ENCODE measurements at regions not wholly inside any gene's neighbourhood (a gene's known extent, or its start where the extent isn't known, plus 50 kb on each side); places are given as distances from the start of the nearest gene placed in this dataset.

DNA sequence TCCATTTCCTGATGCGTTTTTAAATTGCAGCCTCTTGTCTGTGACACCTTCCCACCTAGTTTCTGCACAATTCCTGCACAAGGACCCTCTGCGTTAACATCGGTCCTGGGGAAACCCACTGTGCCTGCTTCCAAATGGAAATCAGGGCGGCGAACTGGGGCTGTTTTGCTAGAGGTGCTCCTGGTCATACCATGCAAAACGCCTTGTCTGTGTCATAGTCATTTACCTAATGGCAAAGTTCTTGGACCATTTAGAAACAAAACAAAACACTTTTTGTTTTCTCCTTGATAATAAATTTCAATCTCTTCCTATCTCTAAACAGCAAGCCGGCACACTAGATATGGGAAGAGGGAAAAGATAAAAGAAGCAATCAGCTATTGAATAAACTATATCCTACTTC, 206.9 kb upstream of the KLF14 start:
- no peaks in the 10 kb centered on the region for H3K36me3 ChIP-seq (ENCODE audit: control insufficient read depth, insufficient read depth, low read length)
- Mint-ChIP-seq H3K4me3 (ENCODE audit: unreplicated experiment) (peak overlapping the region; percentile 91), H3K27me3 (ENCODE audit: insufficient read depth, unreplicated experiment) (no peaks in the 10 kb centered on the region), H3K36me3 (ENCODE audit: insufficient read depth, unreplicated experiment) (no peaks in the 10 kb centered on the region), H3K4me1 (ENCODE audit: low read depth, unreplicated experiment) (peaks cover 16% of the 10 kb centered on the region), H3K9me3 (ENCODE audit: unreplicated experiment) (no peaks in the 10 kb centered on the region), H3K27ac (ENCODE audit: unreplicated experiment) (peak overlapping the region; percentile 96)
- POLR2A ChIA-PET, result interaction anchor here (1.2 to 1.4 kb wide), 2 partner anchors 29 to 41 kb away, joined by 5 to 7 read pairs; no protein-coding TSS in a partner anchor
- TF ChIP-seq, protein P1, sequence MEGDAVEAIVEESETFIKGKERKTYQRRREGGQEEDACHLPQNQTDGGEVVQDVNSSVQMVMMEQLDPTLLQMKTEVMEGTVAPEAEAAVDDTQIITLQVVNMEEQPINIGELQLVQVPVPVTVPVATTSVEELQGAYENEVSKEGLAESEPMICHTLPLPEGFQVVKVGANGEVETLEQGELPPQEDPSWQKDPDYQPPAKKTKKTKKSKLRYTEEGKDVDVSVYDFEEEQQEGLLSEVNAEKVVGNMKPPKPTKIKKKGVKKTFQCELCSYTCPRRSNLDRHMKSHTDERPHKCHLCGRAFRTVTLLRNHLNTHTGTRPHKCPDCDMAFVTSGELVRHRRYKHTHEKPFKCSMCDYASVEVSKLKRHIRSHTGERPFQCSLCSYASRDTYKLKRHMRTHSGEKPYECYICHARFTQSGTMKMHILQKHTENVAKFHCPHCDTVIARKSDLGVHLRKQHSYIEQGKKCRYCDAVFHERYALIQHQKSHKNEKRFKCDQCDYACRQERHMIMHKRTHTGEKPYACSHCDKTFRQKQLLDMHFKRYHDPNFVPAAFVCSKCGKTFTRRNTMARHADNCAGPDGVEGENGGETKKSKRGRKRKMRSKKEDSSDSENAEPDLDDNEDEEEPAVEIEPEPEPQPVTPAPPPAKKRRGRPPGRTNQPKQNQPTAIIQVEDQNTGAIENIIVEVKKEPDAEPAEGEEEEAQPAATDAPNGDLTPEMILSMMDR (IDR thresholded peaks at IDR 0.05; ENCODE audit: insufficient read depth in 1 of 2, low read depth in 1 of 2, low read length in 1 of 2, severe bottlenecking in 1 of 2, unreplicated experiment in 1 of 2), result no peak
- H3K9me3 ChIP-seq, result no peaks in the 10 kb centered on the region
- CTCF ChIA-PET, result interaction anchor here (1.0 to 2.5 kb wide), 3 partner anchors 18 to 44 kb away, joined by 5 to 10 read pairs (median 5); no protein-coding TSS in a partner anchor
- no peak for DNase-seq
- intact Hi-C loops (cut with micrococcal nuclease; ENCODE audit: unreplicated experiment), result loop anchor here (1.0 to 2.0 kb wide), 4 partner anchors 18 to 56 kb away; no protein-coding TSS in a partner anchor
- TSS peak; percentile 46 for BruUV-seq (replicated peaks)
- H3K4me3 ChIP-seq (ENCODE audit: low read depth, low read length), result peak overlapping the region; percentile 45
- H3K4me1 ChIP-seq, result peaks cover 7% of the 10 kb centered on the region; the same call in 1 of the 2 replicates
- no peaks in the 10 kb centered on the region for H3K27me3 ChIP-seq (replicated peaks; ENCODE audit: control insufficient read depth, insufficient read depth, low read length)

DNA sequence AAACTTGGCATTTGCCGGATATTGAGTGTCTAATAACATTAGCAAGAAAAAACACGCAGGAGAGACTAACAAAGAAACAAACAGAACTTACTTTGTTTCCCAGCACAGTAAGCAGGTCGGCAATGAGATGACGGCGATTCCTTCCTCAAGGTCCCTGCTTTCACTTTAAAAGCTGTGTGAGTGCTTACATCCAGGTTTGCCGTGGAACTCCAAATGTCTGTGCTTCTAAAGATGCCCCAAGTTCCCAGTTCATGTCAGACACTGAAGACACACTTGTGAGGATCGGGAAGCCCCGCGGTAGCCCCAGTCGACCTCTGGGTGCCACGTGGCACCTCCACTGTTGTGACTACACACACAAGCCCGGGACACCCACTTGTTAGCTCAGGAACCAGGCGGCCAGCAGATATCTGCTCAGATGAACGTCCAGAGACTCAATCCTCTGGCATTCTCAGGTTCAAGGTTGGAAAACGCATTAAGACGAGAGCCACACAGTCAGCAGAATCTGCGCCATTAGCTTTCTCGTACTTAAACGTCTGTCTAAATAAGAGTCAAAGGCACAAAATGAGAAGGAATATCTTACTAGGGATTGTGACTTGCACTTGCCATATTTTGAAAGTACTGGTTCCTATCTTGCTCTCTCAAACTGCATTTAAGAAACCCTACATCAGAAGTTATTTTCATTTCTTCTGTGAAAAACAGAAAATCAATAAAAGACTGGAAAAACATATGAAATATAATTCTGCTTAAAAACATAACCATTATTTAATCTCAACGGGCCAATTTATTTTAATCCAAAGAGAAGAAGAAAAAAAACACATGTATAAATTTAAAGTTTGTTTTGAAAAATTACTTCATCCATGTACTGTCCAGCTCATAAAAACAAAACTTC, 207.6 kb upstream of the KLF14 start:
- H3K36me3 Mint-ChIP-seq (ENCODE audit: insufficient read depth, unreplicated experiment), result no peaks in the 10 kb centered on the region
- H3K4me3 ChIP-seq (ENCODE audit: low read depth, low read length), result peak overlapping the region; percentile 45
- H3K4me3 Mint-ChIP-seq (ENCODE audit: unreplicated experiment), result peak overlapping the region; percentile 91
- TF ChIP-seq, protein P1 (IDR thresholded peaks at IDR 0.05; ENCODE audit: insufficient read depth in 1 of 2, low read depth in 1 of 2, low read length in 1 of 2, severe bottlenecking in 1 of 2, unreplicated experiment in 1 of 2), result no peak
- ChIA-PET POLR2A (interaction anchor here (0.7 to 1.4 kb wide), 4 partner anchors 28 to 49 kb away, joined by 3 to 7 read pairs (median 4); no protein-coding TSS in a partner anchor), CTCF (interaction anchor here (0.6 to 2.5 kb wide), 4 partner anchors 17 to 132 kb away, joined by 5 to 10 read pairs (median 5); no protein-coding TSS in a partner anchor)
- intact Hi-C loops (cut with micrococcal nuclease; ENCODE audit: unreplicated experiment), result loop anchor here (1.0 to 2.0 kb wide), 4 partner anchors 19 to 55 kb away; no protein-coding TSS in a partner anchor
- no TSS peak for BruUV-seq (replicated peaks)
- no peaks in the 10 kb centered on the region for H3K27me3 Mint-ChIP-seq (ENCODE audit: insufficient read depth, unreplicated experiment)
- peak; percentile 66 to 76 for DNase-seq
- no peaks in the 10 kb centered on the region for H3K27me3 ChIP-seq (replicated peaks; ENCODE audit: control insufficient read depth, insufficient read depth, low read length)
- no peaks in the 10 kb centered on the region for H3K36me3 ChIP-seq (ENCODE audit: control insufficient read depth, insufficient read depth, low read length)
- H3K4me1 Mint-ChIP-seq (ENCODE audit: low read depth, unreplicated experiment), result peaks cover 16% of the 10 kb centered on the region
- H3K9me3 ChIP-seq, result no peaks in the 10 kb centered on the region
- peak overlapping the region; percentile 96 for H3K27ac Mint-ChIP-seq (ENCODE audit: unreplicated experiment)
- no peaks in the 10 kb centered on the region for H3K9me3 Mint-ChIP-seq (ENCODE audit: unreplicated experiment)
- peaks cover 7% of the 10 kb centered on the region; the same call in 1 of the 2 replicates for H3K4me1 ChIP-seq

DNA sequence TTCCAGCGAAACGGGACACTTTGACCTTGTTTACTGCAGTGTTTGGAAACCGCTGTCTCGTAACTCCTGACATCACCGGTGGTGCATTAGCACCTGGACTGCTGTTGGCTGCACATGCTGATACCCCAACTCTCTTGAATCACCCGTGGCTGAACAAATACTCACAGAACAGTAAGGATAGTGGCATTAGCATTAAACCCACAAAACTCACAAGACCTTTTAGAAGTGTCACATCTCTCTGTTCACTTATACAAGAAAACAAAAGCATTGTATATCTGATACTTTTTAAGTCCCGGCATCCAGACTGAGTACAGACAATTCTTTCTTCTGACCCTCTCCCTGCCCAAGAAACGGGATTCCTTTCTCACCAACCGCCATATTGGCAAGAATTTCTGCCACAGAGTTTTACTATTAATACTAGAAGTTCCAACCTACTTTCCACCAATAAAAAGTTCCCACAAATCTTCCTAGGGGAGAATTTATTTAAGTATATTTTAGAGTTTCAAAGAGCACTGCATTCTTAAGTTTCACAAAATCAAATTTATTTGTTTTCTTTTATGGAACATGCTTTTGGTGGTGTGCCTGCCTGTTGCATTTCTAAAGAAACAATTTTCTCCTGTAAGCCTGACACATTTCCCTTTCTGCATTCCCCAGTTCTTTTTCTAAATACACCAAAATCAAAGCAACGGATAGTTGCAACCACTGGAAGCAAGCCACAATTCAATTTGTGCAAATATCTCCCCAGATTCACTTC, 208.4 kb upstream of the KLF14 start:
- Histone ChIP-seq H3K4me3 (ENCODE audit: low read depth, low read length) (peak overlapping the region; percentile 45), H3K36me3 (ENCODE audit: control insufficient read depth, insufficient read depth, low read length) (no peaks in the 10 kb centered on the region), H3K4me1 (peaks cover 7% of the 10 kb centered on the region; the same call in 1 of the 2 replicates), H3K27me3 (replicated peaks; ENCODE audit: control insufficient read depth, insufficient read depth, low read length) (no peaks in the 10 kb centered on the region), H3K9me3 (no peaks in the 10 kb centered on the region)
- POLR2A ChIA-PET, result interaction anchor here (0.7 to 1.4 kb wide), 3 partner anchors 30 to 50 kb away, joined by 3 to 7 read pairs (median 5); no protein-coding TSS in a partner anchor
- TF ChIP-seq, protein P1 (IDR thresholded peaks at IDR 0.05; ENCODE audit: insufficient read depth in 1 of 2, low read depth in 1 of 2, low read length in 1 of 2, severe bottlenecking in 1 of 2, unreplicated experiment in 1 of 2), result no peak
- DNase-seq, result peak in 1 of 2 experiments; percentile 51
- H3K9me3 Mint-ChIP-seq (ENCODE audit: unreplicated experiment), result no peaks in the 10 kb centered on the region
- H3K36me3 Mint-ChIP-seq (ENCODE audit: insufficient read depth, unreplicated experiment), result no peaks in the 10 kb centered on the region
- H3K4me1 Mint-ChIP-seq (ENCODE audit: low read depth, unreplicated experiment), result peaks cover 16% of the 10 kb centered on the region
- no peaks in the 10 kb centered on the region for H3K27me3 Mint-ChIP-seq (ENCODE audit: insufficient read depth, unreplicated experiment)
- peak overlapping the region; percentile 96 for H3K27ac Mint-ChIP-seq (ENCODE audit: unreplicated experiment)
- CTCF ChIA-PET, result interaction anchor here (0.6 to 1.0 kb wide), 2 partner anchors 29 to 133 kb away, joined by 5 read pairs; no protein-coding TSS in a partner anchor
- intact Hi-C loops (cut with micrococcal nuclease; ENCODE audit: unreplicated experiment), result no loop called here
- H3K4me3 Mint-ChIP-seq (ENCODE audit: unreplicated experiment), result peak overlapping the region; percentile 91
- BruUV-seq (replicated peaks), result TSS peak; percentile 44
